ENCODE measurements at regions not wholly inside any gene's neighbourhood (a gene's known extent, or its start where the extent isn't known, plus 50 kb on each side); places are given as distances from the start of the nearest gene placed in this dataset.

DNA sequence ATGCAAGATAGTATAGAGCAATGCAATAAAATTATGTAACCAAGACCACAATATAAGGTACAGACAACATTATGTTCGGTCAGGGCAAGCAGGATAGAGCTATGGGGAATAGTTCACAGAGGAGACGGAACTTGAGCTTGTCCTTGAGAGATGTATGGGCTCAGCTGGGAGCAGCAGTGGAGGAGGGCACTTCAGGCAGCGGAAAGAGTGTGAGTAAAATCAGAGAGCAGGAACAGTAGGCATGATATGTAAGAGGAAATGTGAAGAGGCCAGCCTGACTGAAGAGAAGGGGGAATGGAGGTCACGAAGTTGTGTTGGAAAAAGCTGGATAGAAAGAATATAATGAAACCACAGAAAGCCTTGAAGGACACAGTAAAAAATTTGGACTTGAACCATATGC lies 217.2 kb upstream of the NOCT start:
- DNase-seq (ENCODE audit: low read depth, low spot score), result no peak
- no peak overlapping the region for H3K4me3 ChIP-seq (ENCODE audit: low read depth, low read length)
- ChIA-PET POLR2A (no interaction called here), CTCF (no interaction called here)
- TF ChIP-seq, protein P1, sequence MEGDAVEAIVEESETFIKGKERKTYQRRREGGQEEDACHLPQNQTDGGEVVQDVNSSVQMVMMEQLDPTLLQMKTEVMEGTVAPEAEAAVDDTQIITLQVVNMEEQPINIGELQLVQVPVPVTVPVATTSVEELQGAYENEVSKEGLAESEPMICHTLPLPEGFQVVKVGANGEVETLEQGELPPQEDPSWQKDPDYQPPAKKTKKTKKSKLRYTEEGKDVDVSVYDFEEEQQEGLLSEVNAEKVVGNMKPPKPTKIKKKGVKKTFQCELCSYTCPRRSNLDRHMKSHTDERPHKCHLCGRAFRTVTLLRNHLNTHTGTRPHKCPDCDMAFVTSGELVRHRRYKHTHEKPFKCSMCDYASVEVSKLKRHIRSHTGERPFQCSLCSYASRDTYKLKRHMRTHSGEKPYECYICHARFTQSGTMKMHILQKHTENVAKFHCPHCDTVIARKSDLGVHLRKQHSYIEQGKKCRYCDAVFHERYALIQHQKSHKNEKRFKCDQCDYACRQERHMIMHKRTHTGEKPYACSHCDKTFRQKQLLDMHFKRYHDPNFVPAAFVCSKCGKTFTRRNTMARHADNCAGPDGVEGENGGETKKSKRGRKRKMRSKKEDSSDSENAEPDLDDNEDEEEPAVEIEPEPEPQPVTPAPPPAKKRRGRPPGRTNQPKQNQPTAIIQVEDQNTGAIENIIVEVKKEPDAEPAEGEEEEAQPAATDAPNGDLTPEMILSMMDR (IDR thresholded peaks at IDR 0.05; ENCODE audit: insufficient read depth, low read length, missing control alignments), result no peak

DNA sequence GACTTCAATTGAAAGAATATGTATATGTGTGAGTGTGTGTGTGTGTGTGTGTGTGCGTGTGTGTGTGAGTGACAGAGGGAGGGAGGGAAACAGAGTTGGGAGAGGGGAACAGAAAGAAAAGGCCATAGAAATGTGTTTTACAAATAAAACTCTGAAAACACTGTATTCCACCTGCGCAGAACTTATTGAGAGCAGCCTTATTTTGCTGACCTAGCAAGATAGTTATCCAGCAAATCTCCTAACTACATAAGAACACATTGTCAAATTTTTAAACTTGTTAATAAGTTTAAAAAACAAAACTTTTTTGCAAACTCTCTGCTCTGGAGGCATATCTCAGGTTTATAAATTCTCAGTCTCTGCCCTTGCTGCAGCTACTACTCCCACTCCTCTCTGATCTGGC lies 217.9 kb upstream of the NOCT start:
- DNase-seq (ENCODE audit: low read depth, low spot score), result no peak
- H3K4me3 ChIP-seq (ENCODE audit: low read depth, low read length), result no peak overlapping the region
- TF ChIP-seq, protein P1 (IDR thresholded peaks at IDR 0.05; ENCODE audit: insufficient read depth, low read length, missing control alignments), result no peak
- POLR2A ChIA-PET, result no interaction called here
- CTCF ChIA-PET, result no interaction called here

DNA sequence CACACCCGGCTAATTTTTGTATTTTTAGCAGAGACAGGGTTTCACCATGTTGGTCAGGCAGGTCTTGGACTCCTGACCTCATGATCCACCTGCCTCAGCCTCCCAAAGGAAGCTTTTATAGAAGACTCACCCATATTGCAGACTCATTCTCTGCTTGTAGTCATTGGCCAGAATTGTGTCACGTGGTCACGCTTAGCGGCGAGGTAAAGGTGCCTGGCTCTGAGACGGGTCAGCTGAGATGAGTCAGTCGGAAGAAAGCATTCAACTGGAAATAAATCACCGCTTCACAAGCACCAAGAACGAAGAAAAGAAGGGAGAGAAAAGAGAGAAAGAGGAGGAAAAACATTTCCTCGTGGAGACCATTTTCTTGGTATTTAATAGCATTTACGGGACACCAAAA lies 218.8 kb upstream of the NOCT start:
- H3K4me3 ChIP-seq (ENCODE audit: low read depth, low read length), result no peak overlapping the region
- CTCF ChIA-PET, result no interaction called here
- no peak for DNase-seq (ENCODE audit: low read depth, low spot score)
- POLR2A ChIA-PET, result no interaction called here
- TF ChIP-seq, protein P1 (IDR thresholded peaks at IDR 0.05; ENCODE audit: insufficient read depth, low read length, missing control alignments), result no peak

DNA sequence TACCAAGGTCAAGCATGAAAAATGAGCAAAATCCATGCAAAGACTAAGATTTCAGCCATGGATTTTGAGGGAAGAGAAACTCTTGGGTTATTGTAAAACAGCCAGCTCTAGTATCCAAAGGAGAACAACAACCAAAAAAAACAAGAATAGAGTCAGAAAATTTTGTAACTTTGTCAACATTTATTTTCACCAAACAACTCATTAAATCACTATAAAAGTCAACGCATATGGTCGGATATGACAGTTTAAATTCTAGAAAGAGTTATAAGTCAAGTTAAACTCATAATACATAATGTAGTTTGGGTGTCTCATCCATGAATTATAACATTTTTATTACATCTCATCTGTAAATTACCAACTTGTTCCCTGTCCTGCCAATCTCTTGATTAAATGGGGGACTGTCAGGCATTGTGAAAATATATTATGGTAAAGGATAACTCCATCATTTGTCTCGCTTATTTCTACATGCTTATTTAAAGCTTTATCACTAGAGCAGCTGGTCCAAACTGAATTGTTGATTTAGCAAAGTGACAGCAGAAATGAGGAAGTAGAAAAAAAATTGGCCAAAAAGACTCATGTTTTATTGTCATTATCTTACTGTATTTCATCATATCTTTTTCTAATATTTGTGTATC lies 224.8 kb upstream of the NOCT start:
- CTCF ChIA-PET, result no interaction called here
- POLR2A ChIA-PET, result no interaction called here
- no peak overlapping the region for H3K4me3 ChIP-seq (ENCODE audit: low read depth, low read length)
- TF ChIP-seq, protein P1 (IDR thresholded peaks at IDR 0.05; ENCODE audit: insufficient read depth, low read length, missing control alignments), result no peak
- DNase-seq (ENCODE audit: low read depth, low spot score), result no peak

DNA sequence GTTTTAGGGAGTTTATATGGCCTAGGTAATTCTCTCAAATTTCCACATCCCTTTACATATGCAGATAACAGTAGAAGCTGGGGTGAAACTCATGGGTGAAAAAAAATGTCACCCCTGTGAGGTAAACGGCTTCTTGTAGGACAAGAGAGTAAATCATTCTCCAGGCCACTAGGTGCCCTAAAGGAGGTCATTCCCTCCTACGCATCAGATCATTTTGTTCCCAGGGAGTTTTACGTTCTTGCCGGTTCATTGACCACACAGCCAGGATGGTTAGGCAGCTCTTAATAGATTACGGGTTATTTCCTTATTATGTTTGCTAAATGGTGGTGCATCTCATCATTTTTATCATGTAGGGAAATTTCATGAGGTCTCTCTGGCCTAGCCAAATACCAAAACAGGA lies 225.8 kb upstream of the NOCT start:
- ChIA-PET CTCF (no interaction called here), POLR2A (no interaction called here)

DNA sequence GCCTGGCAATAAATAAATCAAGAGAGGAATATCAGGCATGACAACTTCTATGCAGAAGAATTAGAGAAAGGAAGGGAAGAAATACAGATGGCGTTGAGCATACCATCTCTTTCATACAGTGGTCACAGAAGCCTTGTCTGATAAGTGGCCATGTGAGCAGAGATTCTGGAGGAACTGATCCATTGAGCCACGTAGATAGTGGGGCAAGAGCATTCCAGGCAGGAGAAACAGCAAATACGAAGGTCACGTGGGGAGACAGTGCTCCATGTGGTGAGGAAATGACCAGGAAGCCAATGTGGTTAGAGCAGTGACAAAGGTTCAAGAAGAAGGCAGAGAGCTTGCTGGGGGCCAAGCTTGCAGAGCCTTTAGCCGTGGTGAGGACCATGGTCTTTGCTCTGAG lies 226.7 kb upstream of the NOCT start:
- CTCF ChIA-PET, result no interaction called here
- TF ChIP-seq, protein P1 (IDR thresholded peaks at IDR 0.05; ENCODE audit: insufficient read depth, low read length, missing control alignments), result no peak
- no peak for DNase-seq (ENCODE audit: low read depth, low spot score)
- POLR2A ChIA-PET, result no interaction called here
- H3K4me3 ChIP-seq (ENCODE audit: low read depth, low read length), result no peak overlapping the region

More for the DNA sequence above, 225.8 kb upstream of the NOCT start:
- TF ChIP-seq, protein P1 (IDR thresholded peaks at IDR 0.05; ENCODE audit: insufficient read depth, low read length, missing control alignments), result no peak
- H3K4me3 ChIP-seq (ENCODE audit: low read depth, low read length), result no peak overlapping the region
- DNase-seq (ENCODE audit: low read depth, low spot score), result no peak

All from AG04449 (cell line).